Motor neuron (in vitro differentiated cells): ENCODE measurements at regions not wholly inside any gene's neighbourhood (a gene's known extent, or its start where the extent isn't known, plus 50 kb on each side); places are given as distances from the start of the nearest gene placed in this dataset.
A peak's percentile ranks its signal among the peaks of the same experiment; 100 is the strongest.

Source experiments
- ATAC-seq, 8 experiments: fragments of 200-7000 bp; cut with Tn5 transposase; replicated peaks in 6 of 8; 2 replicates each; pipeline ENCODE4 v1.8.0; 2021; ENCODE audit warnings: mild to moderate bottlenecking in 8 of 8, moderate library complexity in 8 of 8
- H3K27ac ChIP-seq, 2 donors: fragments of 250-450 bp; sonication (Bioruptor Pico); 2 replicates each; pipeline ENCODE4 v1.9.0; 2021; ENCODE audit warnings: antibody characterized with exemption in 2 of 2, mild to moderate bottlenecking in 2 of 2, moderate library complexity in 1 of 2
- H3K4me1 ChIP-seq, 2 donors: fragments of 250-450 bp; sonication (Bioruptor Pico); replicated peaks in 1 of 2; 2 replicates each; pipeline ENCODE4 v1.6.1; 2021; ENCODE audit warnings: antibody characterized with exemption in 2 of 2, mild to moderate bottlenecking in 2 of 2, moderate library complexity in 1 of 2
- H3K4me3 ChIP-seq, 5 donors: fragments of 250-450 bp; sonication (Bioruptor Pico); 2 replicates each; pipeline ENCODE4 v1.9.0; 2021; ENCODE audit warnings: antibody characterized with exemption in 5 of 5, mild to moderate bottlenecking in 5 of 5, moderate library complexity in 4 of 5
- WGBS, 10 experiments: fragments of 450-650 bp; shearing (Covaris generic); methylation state at CpG; one replicate each; pipeline ENCODE4 v1.0.0; 2022; 5-methylcytosine and 5-hydroxymethylcytosine counted together
- in situ Hi-C, 9 experiments: fragments of 400-800 bp; cut with MboI; loops; one replicate each; pipeline ENCODE4 v1.15.0; 2021; ENCODE audit warnings: low sequenced_read_pairs in 9 of 9, low pct_unique_long_range_greater_than_20kb in 2 of 9; ENCODE audit not compliant: unreplicated experiment in 9 of 9

DNA sequence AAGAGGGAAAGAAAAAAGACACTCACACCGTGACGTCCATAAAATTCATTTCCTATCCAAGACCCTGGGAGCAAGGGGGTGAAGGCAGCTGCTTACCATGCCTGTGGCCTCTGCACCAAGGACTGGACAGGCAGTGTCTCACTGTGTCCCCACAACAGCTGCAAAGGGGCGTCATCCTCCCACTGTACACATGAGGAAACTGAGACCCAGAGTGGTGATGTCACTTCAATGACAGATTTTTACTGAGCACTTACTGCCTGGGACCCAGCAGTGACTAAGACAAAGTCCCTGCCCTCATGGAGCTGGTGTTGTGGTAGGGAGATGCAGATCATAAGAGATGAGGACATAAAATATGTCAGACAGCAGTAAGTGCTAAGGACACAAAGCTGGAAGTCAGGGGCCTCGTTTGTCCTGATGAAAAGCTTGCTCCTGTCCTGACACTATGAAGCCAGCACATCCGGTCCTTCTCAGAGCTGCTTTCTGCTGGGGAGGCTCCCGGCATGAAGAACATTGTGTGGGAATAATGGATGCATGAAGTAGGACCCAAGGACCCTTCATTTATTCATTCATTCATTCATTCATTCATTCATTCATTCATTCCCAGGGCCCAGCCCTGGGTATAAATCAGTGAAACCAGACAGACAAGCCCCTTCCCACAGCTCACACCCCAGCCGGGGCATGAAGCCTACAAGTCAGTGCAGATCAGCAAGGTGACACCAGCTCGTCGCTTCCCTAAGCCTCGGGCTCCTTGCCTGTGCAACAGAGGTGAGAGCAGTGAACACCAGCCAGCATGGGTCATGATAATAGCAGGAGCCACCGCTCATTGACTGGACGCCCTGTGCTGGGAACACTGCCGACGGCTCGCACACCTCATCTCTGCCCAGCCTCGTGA is 473.7 kb downstream of the MATN1 start:
- in situ Hi-C loops = no loop called here
- no peak for ATAC-seq
- H3K27ac ChIP-seq = no peak overlapping the region
- peaks cover 12 to 17% of the 10 kb centered on the region in 2 donors for H3K4me1 ChIP-seq
- WGBS, 10 experiments = 19 to 89% (median 74%) methylated on average over 1 to 15 of the region's 16 CpGs; no CpG with 5 or more reads in 2 of the 10 experiments
- no peak overlapping the region for H3K4me3 ChIP-seq

DNA sequence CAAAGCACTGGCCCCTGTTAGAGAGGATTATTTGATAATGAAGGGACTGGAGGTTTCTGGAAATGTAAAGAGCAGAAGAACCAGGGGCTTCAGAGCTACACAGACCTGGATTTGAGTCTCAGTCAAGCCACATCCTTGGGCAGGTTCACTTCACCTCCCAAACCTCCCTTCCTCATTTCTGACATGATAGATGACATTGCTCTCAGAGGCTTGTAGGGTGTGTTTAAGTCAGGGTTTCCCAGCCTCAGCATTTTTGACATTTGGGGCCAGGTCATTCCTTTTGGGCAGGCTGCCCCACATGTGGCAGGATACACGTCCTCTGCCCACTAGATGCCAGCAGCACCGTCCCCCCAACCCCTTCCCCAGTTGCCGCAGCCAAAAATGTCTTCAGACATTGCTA is 474.6 kb downstream of the MATN1 start:
- no peak for ATAC-seq
- Histone ChIP-seq H3K27ac (no peak overlapping the region), H3K4me1 (peaks cover 12 to 17% of the 10 kb centered on the region in 2 donors), H3K4me3 (no peak overlapping the region)
- WGBS, 10 experiments = 0 to 78% (median 67%) methylated on average over 1 to 3 of the region's 3 CpGs; no CpG with 5 or more reads in 4 of the 10 experiments
- in situ Hi-C loops = no loop called here

DNA sequence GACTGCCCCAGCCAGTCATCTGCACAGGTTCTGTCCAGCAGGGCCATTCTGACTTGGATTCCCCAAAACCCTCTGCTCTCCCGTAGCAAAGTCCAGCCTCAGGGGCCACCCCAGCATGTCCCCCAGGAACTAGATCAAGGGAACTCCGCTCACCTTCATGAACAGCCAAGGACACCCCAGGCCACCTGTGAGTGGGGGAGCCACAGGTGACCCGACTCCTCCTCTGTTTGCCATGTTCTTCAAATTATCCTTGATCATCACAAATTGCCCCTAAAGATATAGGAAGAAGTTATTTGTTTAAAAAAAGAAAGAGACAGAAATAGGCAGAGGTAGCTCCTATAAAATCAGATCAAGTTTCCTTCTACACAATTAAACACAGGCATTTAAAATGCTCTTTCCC is 475.0 kb downstream of the MATN1 start:
- WGBS, 10 experiments = 0 to 100% (median 84%) methylated on average over 1 to 3 of the region's 3 CpGs; no CpG with 5 or more reads in 4 of the 10 experiments
- no peak overlapping the region for H3K4me3 ChIP-seq
- no peak for ATAC-seq
- in situ Hi-C loops = no loop called here
- H3K4me1 ChIP-seq = peaks cover 12 to 17% of the 10 kb centered on the region in 2 donors
- no peak overlapping the region for H3K27ac ChIP-seq

DNA sequence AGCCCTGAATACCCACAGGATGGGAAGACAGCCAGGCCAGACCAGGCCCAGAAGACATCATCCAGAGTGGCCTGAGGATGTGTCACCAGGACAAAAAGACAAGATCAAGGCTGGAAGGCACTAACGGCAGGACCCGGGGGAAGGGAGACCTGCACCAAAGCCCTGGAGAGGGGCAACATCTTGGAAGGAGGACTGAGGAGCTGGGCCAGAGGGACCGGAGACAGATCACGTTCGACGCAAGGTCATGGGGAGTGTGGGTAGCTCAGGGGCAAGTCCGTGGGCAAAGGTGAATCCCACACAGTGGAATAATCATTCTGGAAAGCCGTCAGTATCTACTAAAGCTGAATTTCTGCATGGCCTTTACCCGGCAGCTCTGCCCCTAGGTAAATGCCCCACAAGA is 478.6 kb downstream of the MATN1 start:
- ATAC-seq = no peak
- no peak overlapping the region for H3K27ac ChIP-seq
- in situ Hi-C loops = no loop called here
- H3K4me3 ChIP-seq = no peak overlapping the region
- WGBS, 10 experiments = 33 to 100% (median 84%) methylated on average over 1 to 9 of the region's 9 CpGs; no CpG with 5 or more reads in 1 of the 10 experiments
- H3K4me1 ChIP-seq = peaks cover 0 to under 1% of the 10 kb centered on the region in 2 donors

DNA sequence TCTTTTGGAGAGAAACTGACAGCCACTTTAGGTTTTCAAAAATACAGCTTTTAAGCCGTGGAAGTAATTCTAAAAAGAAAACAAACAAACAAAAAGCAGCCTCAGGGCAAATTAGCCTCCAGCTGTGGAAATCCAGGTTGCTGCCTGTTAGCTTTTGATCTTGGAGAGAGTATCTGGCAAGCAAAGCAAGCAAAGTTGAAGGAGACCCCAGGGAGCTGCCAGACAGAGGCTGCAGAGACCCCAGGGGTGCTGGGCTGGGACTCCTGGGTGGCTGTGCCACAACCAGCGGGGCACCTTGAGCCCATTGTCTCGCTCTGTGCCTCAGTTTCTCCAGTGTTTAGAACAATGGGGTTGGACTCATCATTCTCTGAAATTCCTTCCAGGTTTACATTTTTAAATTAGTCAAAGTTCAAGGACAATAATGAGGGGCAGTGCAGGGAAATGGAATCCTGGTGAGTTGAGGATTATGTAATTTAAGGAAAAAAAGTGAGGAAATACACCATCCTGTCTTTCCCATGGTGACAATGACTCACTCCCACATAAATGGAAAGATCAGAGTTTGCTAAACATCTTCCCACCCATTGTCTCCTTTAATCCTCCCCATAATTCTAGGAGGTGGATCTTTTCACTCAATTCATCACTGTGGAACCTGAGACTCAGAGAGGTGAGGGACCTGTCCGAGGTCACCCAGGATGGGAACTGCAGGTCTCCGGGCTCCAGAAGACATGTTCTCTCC is 480.5 kb downstream of the MATN1 start:
- H3K27ac ChIP-seq = no peak overlapping the region
- no peaks in the 10 kb centered on the region for H3K4me1 ChIP-seq
- 0 to 62% (median 36%) methylated on average over 1 to 5 of the region's 5 CpGs; no CpG with 5 or more reads in 2 of the 10 experiments for WGBS, 10 experiments
- in situ Hi-C loops = no loop called here
- peak in 2 of 8 experiments; percentile 48 to 57 for ATAC-seq
- H3K4me3 ChIP-seq = no peak overlapping the region

DNA sequence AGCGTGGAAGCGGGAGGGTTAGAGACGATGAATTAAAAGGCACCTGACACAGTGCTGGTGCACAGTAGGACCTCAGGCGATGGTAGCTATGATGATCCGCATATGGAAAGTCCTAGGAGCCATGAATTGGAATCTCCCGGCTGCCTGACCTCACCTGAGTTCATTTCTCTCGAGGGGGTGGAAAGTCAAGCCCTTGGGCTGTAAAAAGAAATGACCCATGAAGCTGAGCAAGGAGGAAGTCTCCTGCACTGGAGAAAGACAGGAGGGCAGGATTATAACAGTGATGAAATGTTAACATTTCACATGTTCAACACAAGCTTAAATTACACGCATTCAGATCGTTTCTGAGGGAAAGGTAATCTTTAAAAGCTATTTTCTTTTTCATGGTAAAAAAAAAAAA is 481.2 kb downstream of the MATN1 start:
- H3K27ac ChIP-seq = no peak overlapping the region
- no peak for ATAC-seq
- in situ Hi-C loops = no loop called here
- H3K4me3 ChIP-seq = no peak overlapping the region
- H3K4me1 ChIP-seq = no peaks in the 10 kb centered on the region
- 32 to 83% (median 68%) methylated on average over 2 to 9 of the region's 9 CpGs for WGBS, 10 experiments

DNA sequence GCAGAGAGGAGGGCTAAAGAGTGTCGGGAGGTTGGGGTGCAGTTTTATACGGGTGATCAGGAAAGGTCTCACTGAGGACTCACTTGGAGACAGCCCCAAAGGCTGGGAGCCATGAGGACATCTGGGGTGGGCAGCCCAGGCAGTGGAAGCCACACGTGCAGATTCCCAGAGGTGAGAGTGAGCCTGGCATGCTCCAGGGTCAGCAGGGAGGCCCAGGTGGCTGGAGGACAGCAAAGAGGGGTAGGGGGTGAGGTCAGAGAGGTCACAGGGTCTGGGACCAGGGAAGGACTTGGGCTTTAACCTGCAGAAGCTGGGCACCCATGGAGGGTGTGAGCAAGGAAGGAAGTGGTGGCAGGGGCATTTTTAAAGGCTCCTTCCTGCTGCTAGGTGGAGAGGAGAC is 481.7 kb downstream of the MATN1 start:
- WGBS, 10 experiments = 0 to 83% (median 46%) methylated on average over 1 to 3 of the region's 3 CpGs; no CpG with 5 or more reads in 4 of the 10 experiments
- H3K4me3 ChIP-seq = no peak overlapping the region
- in situ Hi-C loops = no loop called here

DNA sequence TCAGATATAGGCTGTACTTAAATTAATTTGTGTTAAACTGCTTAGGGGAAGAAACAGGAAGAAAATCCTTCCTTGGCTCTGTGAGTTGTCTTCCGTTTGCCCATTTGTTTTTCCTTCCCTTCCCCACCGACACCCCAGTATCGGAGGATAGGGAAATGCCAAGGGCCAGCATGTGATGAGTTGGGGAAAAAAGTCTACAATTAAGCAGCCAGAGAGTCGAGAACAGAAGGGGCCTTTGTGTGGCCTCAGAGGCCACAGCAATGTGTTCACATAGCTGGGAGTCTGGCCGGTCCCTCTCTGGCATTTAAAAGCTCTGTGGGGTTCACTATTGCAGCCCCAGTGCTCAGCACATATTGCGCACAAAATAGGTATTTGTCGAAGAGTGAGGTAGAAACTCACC is 489.3 kb downstream of the MATN1 start:
- in situ Hi-C loops = no loop called here
- Histone ChIP-seq H3K4me3 (no peak overlapping the region), H3K4me1 (no peaks in the 10 kb centered on the region), H3K27ac (no peak overlapping the region)
- 56 to 100% (median 69%) methylated on average over 2 to 7 of the region's 7 CpGs; no CpG with 5 or more reads in 1 of the 10 experiments for WGBS, 10 experiments
- no peak for ATAC-seq

More for the DNA sequence above, 481.7 kb downstream of the MATN1 start:
- ATAC-seq = no peak
- no peak overlapping the region for H3K27ac ChIP-seq
- H3K4me1 ChIP-seq = no peaks in the 10 kb centered on the region

DNA sequence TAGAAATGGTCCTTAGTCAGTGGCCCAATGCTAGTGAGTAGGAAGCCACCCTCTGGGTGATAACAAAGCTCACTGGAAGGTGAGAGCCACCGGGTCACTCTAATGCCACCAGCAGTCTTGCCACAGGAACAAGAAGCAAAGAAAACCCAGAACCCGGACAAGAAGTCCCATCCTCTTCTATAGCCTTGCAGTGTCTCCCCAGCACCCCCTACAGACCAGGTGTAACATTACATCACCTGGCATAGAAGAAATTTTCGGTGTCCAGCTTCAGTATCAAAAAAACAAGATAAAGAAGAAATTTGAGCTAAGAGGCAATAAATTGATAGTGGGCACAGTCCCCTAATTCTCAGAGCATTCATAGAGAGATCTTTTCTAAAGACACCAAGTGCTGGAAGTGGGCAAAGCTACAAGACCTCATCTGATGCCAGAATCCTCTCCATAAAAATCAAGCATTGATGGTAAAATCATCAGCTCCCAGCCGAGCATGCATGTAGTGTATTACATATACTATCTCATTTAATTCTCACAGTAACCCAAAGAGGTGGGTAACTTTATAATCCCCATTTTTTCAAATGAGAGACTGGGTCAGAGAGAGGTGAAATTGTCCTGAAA is 491.0 kb downstream of the MATN1 start:
- H3K27ac ChIP-seq = no peak overlapping the region
- 6 to 60% (median 38%) methylated on average over 1 to 4 of the region's 4 CpGs; no CpG with 5 or more reads in 3 of the 10 experiments for WGBS, 10 experiments
- in situ Hi-C loops = no loop called here
- no peak overlapping the region for H3K4me3 ChIP-seq
- no peaks in the 10 kb centered on the region for H3K4me1 ChIP-seq
- no peak for ATAC-seq

DNA sequence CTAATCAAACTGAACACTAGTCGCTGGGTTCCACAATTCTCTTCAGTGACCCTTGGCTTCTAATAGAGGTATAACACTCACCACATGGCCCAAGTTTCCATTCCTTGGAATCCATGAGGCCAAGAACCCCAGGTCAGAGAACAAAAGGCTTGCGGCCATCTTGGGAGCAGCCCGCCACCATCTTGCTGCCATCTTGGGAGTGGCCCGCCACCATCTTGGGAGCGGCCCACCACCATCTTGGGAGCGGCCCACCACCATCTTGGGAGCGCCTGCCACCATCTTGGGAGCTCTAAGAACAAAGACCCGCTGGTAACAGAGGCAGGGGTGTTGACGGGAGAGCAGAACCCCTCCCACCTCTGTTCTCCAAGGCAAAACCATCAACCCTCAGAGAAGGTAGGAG is 493.4 kb downstream of the MATN1 start:
- no peak overlapping the region for H3K27ac ChIP-seq
- H3K4me1 ChIP-seq = peaks cover 0 to 5% of the 10 kb centered on the region in 2 donors
- no peak for ATAC-seq
- H3K4me3 ChIP-seq = no peak overlapping the region
- in situ Hi-C loops = no loop called here
- 48 to 97% (median 76%) methylated on average over 2 to 9 of the region's 9 CpGs; no CpG with 5 or more reads in 4 of the 10 experiments for WGBS, 10 experiments

DNA sequence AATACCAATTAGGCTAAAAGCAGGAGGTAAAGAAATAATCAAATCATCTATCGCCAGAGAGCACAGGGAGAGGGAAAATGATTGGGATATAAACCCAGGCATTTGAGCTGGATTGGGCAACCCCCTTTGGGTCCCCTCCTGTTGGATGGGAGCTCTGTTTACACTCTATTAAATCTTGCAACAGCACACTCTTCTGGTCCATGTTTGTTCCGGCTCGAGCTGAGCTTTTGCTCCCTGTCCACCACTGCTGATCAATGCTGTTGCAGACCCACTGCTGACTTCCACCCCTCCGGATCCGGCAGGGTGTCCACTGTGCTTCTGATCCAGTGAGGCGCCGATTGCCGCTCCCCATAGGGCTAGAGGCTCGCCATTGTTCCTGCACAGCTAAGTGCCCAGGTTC is 493.8 kb downstream of the MATN1 start:
- 20 to 86% (median 76%) methylated on average over 1 to 9 of the region's 9 CpGs; no CpG with 5 or more reads in 3 of the 10 experiments for WGBS, 10 experiments
- in situ Hi-C loops = no loop called here
- Histone ChIP-seq H3K4me1 (peaks cover 0 to 5% of the 10 kb centered on the region in 2 donors), H3K27ac (no peak overlapping the region), H3K4me3 (no peak overlapping the region)
- ATAC-seq = no peak

DNA sequence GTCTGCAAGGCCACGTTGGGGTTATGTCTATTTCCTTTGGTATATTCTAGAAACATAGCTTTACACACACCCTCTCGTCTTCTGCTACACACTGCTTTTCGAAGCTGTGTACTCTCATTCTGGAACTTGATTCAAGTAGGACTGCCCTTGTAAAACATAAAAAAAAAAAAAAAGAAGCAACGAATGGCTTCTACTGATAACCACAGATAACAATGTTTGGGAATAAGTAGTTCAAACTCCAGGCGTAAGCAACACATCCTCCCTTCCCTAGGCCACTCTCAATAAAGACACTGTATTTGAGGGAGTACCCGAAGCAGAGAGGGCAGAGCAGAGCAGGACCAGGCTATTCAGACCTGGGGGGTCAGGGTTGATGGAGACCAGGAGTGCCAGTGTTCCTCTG is 496.7 kb downstream of the MATN1 start:
- Histone ChIP-seq H3K4me3 (no peak overlapping the region), H3K27ac (no peak overlapping the region), H3K4me1 (peaks cover 0 to 8% of the 10 kb centered on the region in 2 donors)
- no peak for ATAC-seq
- 17 to 89% (median 71%) methylated on average over 1 to 6 of the region's 6 CpGs; no CpG with 5 or more reads in 1 of the 10 experiments for WGBS, 10 experiments
- in situ Hi-C loops = no loop called here

DNA sequence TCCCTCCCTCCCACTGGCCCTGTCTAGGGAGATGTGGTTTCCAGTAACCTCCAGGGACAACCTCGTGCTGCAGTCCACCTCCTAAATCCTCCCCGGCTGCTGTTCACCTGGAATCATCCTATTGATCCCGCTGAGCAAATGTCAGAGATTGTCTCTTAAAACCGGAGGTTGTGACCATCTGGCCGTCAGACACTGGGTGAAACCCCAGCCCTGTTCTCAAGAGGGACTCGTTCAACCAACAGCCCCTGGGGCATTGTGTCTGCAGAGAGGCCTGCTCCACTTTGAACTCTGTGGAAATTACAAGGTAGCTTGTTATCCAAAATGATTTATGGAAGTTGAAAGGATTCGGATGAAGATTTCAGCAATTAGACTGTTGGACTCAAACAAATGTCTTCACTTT is 498.0 kb downstream of the MATN1 start:
- no peak for ATAC-seq
- in situ Hi-C loops = no loop called here
- WGBS, 10 experiments = 30 to 71% (median 60%) methylated on average over 1 to 7 of the region's 7 CpGs; no CpG with 5 or more reads in 3 of the 10 experiments
- H3K4me1 ChIP-seq = peaks cover 0 to 8% of the 10 kb centered on the region in 2 donors
- no peak overlapping the region for H3K4me3 ChIP-seq
- H3K27ac ChIP-seq = no peak overlapping the region
